HAP-1 (cell line): ENCODE measurements at regions not wholly inside any gene's neighbourhood (a gene's known extent, or its start where the extent isn't known, plus 50 kb on each side); places are given as distances from the start of the nearest gene placed in this dataset.

ENCODE experiments used
- DNase-seq, 2 experiments: peaks; one replicate each; pipeline ENCODE4 v3.0.0-alpha.2; 2016 to 2020; ENCODE audit warnings: low spot score in 2 of 2
- H3K27me3 ChIP-seq: fragments of 250-450 bp; sonication (Bioruptor Pico); 2 replicates; pipeline ENCODE4 v1.5.1; 2020; ENCODE audit warnings: low read depth, mild to moderate bottlenecking, moderate library complexity
- H3K36me3 ChIP-seq: fragments of 250-450 bp; sonication (Bioruptor Pico); replicated peaks from 2 replicates; pipeline ENCODE4 v1.5.1; 2020; ENCODE audit warnings: mild to moderate bottlenecking
- H3K4me1 ChIP-seq: fragments of 250-450 bp; sonication (Bioruptor Pico); 2 replicates; pipeline ENCODE4 v1.5.1; 2020; ENCODE audit warnings: mild to moderate bottlenecking
- H3K4me3 ChIP-seq: fragments of 250-450 bp; sonication (Bioruptor Pico); 2 replicates; pipeline ENCODE4 v1.5.1; 2020; ENCODE audit warnings: mild to moderate bottlenecking, moderate library complexity
- H3K9me3 ChIP-seq: fragments of 250-450 bp; sonication (Bioruptor Pico); 2 replicates; pipeline ENCODE4 v1.5.1; 2020; ENCODE audit warnings: mild to moderate bottlenecking, moderate library complexity
- in situ Hi-C: fragments of 300-500 bp; cut with MboI; formaldehyde crosslinking; loops from 3 replicates; pipeline ENCODE4 v1.14.3; 2020; ENCODE audit warnings: low sequenced_read_pairs, inconsistent platforms, mixed read lengths

DNA sequence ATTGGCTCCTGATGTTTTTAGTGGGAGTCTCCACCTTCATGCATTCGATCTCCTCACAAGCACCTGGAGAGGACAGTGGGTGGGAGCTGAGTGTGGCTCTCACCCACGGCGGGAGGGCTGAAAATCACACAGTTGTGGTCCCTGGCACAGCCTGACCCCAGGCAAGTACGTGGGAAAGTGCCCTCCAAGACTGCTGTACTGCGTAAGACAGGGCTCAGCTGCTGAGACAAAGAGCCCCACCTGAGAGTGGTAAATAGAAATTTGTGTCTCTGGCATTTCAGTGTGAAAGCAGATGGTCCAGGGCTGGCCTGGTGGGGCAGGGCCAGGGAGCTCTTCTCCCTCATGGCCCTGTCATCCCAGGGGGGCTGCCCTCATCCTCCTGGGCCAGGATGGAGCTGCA is 77.4 kb upstream of the IQSEC1 start:
- Histone ChIP-seq H3K36me3 (no peaks in the 10 kb centered on the region), H3K4me1 (no peaks in the 10 kb centered on the region), H3K27me3 (no peaks in the 10 kb centered on the region), H3K4me3 (no peak overlapping the region), H3K9me3 (peaks cover 4% of the 10 kb centered on the region; the same call in 1 of the 2 replicates)
- in situ Hi-C loops = no loop called here
- DNase-seq = no peak

DNA sequence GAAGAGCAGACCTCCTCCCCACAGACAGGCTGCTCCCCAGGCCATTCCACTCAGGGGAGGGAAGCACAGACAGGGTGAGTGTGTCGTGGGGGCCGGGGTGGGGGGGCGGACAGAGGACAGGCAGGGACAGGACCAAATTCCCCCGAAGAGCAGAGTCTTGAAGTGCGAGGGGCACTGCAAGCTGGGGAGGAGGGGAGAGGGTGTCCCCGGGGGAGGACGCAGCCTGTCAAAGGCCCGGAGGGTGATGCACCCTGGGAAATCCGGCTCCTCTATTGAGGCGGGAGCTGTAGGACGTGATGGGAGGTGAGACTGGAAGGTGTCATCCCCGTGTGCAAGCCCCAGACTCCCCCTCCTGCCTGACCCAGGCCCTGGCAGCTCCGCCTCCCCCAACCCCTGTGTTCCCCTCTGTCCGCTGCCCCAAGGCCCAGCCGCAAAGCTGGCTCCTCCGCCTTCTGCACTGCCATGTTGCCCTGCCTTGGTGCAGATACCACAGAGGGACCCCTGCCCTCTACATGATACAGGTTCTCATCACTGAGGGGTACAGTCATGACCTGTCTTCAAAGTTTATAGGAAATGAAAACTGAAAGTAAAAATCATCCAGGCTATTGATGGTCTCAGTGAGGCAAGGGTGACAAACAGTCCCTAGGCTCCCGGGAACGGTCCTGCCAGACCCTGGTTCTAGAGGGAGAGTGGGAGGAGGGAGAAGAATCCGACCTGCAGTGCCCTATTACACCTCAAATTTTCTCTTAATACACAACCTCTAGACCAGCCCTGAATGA is 76.3 kb upstream of the IQSEC1 start:
- H3K4me1 ChIP-seq = no peaks in the 10 kb centered on the region
- no peak overlapping the region for H3K4me3 ChIP-seq
- no peaks in the 10 kb centered on the region for H3K9me3 ChIP-seq
- peak in 1 of 2 experiments; percentile 6 for DNase-seq
- H3K27me3 ChIP-seq = no peaks in the 10 kb centered on the region
- no peaks in the 10 kb centered on the region for H3K36me3 ChIP-seq
- in situ Hi-C loops = no loop called here

DNA sequence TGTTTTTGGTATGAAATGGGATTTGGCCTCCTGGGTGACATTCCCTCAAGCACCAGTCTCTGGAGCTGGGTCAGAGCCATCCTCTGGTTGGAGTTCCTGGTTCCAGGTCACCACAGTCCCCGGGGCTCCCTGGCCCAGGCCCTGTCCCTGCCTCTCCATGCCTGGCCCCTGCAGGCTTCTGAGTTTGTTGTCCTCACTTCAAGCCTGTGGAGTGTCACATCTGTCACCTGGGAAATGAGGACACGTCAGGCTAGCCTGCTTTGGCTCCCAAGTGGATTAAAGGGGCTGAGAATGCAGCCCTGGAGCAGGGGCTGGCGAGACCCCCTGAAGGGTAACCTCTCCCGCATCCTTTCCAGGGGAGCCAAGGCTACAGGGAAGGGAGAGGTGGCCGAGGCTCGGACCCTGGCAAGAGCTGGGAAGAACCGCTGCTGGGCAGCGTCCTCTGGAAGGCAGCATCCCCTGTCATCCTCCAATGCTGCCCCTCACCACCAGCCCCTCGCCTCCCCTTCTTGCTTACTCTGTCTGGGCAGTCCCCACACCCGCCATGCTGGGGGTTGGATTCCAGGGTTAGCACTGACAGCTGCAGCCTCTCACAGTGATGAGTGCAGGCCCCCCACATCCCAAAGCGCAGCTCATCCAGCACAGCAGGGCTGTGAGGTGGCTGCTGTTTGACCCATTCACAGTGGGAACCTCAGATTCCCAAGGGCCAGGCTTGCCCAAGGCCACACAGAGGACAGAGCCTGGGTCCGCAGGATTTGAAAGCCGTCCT is 75.5 kb upstream of the IQSEC1 start:
- no peaks in the 10 kb centered on the region for H3K27me3 ChIP-seq
- DNase-seq = peak in 1 of 2 experiments; percentile 3
- in situ Hi-C loops = no loop called here
- H3K36me3 ChIP-seq = no peaks in the 10 kb centered on the region
- H3K4me3 ChIP-seq = no peak overlapping the region
- no peaks in the 10 kb centered on the region for H3K4me1 ChIP-seq
- no peaks in the 10 kb centered on the region for H3K9me3 ChIP-seq

DNA sequence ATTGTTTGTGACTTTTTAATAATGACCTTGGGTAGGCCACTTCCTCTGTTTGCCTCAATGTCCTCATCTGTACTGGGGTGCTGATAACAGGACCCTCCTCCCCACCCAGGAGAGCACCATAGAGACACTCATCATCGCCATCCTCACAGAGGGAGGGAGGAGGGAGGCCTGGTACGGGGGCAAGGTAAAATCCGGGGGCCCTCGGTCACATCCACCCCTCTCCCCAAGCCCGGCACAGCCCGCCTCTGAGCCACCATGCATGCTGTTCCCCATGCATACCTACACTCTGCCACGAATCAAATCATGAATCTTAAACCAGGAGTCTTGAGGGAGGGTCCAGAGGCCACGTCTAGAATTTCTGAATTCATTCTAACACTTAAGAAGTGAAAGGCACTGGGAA is 74.9 kb upstream of the IQSEC1 start:
- H3K9me3 ChIP-seq = no peaks in the 10 kb centered on the region
- H3K4me3 ChIP-seq = no peak overlapping the region
- in situ Hi-C loops = no loop called here
- no peaks in the 10 kb centered on the region for H3K27me3 ChIP-seq
- H3K4me1 ChIP-seq = no peaks in the 10 kb centered on the region
- peak in 1 of 2 experiments; percentile 2 for DNase-seq
- H3K36me3 ChIP-seq = no peaks in the 10 kb centered on the region

DNA sequence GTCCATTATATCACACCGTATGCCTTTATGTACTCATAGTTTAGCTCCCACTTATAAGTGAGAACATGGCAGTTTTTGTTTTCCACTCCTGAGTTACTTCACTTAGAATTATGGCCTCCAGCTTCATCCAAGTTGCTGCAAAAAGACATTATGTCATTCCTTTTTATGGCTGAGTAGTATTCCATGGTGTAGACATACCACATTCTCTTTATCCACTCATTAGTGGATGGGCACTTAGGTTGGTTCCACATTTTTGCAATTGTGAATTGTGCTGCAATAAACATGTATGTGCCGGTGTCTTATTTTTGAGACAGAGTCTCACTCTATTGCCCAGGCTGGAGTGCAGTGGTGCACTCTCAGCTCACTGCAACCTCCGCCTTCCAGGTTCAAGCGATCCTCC is 74.1 kb upstream of the IQSEC1 start:
- Histone ChIP-seq H3K4me1 (no peaks in the 10 kb centered on the region), H3K27me3 (no peaks in the 10 kb centered on the region), H3K36me3 (no peaks in the 10 kb centered on the region), H3K4me3 (no peak overlapping the region), H3K9me3 (no peaks in the 10 kb centered on the region)
- DNase-seq = no peak
- in situ Hi-C loops = no loop called here

DNA sequence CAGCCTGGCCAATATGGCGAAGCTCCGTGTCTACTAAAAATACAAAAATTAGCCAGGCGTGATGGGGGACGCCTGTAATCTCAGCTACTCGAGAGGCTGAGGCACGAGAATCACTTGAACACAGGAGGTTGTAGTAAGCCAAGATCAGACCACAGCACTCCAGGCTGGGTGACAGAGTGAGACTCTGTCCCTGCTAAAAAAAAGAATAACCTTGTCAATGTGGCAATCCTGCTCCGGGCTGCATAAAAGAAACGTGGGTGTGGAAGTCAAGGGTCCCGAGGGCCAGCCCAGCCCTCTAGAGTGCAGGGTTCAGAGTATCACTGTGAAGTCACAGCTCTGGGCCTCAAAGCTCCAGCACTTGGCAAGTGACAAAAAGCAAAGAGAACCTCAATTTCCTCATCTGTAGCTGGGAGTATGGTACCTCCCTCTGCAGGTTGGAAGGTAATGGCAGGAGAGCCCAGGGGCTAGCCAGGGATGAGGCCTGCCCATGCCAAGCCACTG is 73.5 kb upstream of the IQSEC1 start:
- no peaks in the 10 kb centered on the region for H3K27me3 ChIP-seq
- in situ Hi-C loops = no loop called here
- H3K4me3 ChIP-seq = no peak overlapping the region
- DNase-seq = peak in 1 of 2 experiments; percentile 1
- no peaks in the 10 kb centered on the region for H3K36me3 ChIP-seq
- H3K4me1 ChIP-seq = no peaks in the 10 kb centered on the region
- no peaks in the 10 kb centered on the region for H3K9me3 ChIP-seq

- Histone ChIP-seq H3K9me3 (no peaks in the 10 kb centered on the region), H3K4me1 (no peaks in the 10 kb centered on the region), H3K36me3 (no peaks in the 10 kb centered on the region), H3K4me3 (no peak overlapping the region), H3K27me3 (no peaks in the 10 kb centered on the region)
- in situ Hi-C loops = no loop called here
- peak in 1 of 2 experiments; percentile 2 for DNase-seq
Measured at GRCh38 chr3:13145826-13146642, 72.8 kb upstream of the IQSEC1 start.

GRCh38 chr3:13145131-13145825 is 72.0 kb upstream of the IQSEC1 start:
- in situ Hi-C loops = no loop called here
- no peak overlapping the region for H3K4me3 ChIP-seq
- no peaks in the 10 kb centered on the region for H3K4me1 ChIP-seq
- no peaks in the 10 kb centered on the region for H3K27me3 ChIP-seq
- H3K36me3 ChIP-seq = no peaks in the 10 kb centered on the region
- H3K9me3 ChIP-seq = no peaks in the 10 kb centered on the region
- DNase-seq = peak in 1 of 2 experiments; percentile 11

DNA sequence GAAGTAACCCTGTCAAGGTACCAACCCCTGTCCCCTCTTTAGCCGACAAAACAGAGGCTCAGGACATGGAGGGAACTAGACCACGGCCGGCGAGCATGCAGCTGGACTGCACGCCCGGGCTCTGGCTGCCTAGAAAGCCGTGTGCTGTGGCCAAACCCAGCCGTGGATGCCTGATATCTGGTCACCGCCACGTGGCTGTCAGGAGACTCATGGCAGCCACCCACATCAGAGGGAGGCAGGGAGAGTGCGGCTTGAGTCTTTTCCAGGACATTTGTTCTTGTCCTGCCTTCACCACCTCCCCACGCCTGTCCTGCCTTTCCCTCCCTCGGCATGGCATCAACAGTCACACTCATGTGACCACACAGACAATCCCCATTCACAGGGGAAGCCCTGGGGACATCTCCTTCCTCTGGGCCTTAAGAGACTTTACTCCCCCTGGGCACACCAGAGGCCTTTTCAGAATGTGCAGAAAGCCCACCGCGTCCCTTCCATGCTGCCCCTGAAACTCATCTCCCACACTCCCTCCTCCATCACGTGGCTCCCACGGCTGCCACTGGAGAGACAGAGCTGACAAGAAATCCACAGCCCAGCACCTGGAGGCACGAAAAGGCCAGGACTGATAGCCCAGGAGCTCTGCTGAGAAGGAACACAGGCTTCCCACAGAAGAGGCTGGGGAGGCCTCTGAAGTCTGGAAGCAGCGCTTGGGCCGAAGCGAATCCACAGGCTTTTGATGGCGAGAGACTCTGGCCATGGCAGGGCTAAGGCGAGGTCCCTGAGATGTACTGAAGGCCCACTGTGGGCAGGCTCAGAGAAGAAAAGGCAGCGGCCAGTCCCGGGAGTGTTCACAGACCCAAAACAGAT is 71.2 kb upstream of the IQSEC1 start:
- H3K4me3 ChIP-seq = no peak overlapping the region
- H3K36me3 ChIP-seq = no peaks in the 10 kb centered on the region
- no peaks in the 10 kb centered on the region for H3K9me3 ChIP-seq
- peak in 1 of 2 experiments; percentile 5 for DNase-seq
- no peaks in the 10 kb centered on the region for H3K27me3 ChIP-seq
- no peaks in the 10 kb centered on the region for H3K4me1 ChIP-seq
- in situ Hi-C loops = no loop called here

- Histone ChIP-seq H3K4me3 (no peak overlapping the region), H3K27me3 (no peaks in the 10 kb centered on the region), H3K9me3 (no peaks in the 10 kb centered on the region), H3K4me1 (no peaks in the 10 kb centered on the region), H3K36me3 (no peaks in the 10 kb centered on the region)
- peak in 1 of 2 experiments; percentile 1 for DNase-seq
- in situ Hi-C loops = no loop called here
Measured at GRCh38 chr3:13143381-13144004, 70.3 kb upstream of the IQSEC1 start.

DNA sequence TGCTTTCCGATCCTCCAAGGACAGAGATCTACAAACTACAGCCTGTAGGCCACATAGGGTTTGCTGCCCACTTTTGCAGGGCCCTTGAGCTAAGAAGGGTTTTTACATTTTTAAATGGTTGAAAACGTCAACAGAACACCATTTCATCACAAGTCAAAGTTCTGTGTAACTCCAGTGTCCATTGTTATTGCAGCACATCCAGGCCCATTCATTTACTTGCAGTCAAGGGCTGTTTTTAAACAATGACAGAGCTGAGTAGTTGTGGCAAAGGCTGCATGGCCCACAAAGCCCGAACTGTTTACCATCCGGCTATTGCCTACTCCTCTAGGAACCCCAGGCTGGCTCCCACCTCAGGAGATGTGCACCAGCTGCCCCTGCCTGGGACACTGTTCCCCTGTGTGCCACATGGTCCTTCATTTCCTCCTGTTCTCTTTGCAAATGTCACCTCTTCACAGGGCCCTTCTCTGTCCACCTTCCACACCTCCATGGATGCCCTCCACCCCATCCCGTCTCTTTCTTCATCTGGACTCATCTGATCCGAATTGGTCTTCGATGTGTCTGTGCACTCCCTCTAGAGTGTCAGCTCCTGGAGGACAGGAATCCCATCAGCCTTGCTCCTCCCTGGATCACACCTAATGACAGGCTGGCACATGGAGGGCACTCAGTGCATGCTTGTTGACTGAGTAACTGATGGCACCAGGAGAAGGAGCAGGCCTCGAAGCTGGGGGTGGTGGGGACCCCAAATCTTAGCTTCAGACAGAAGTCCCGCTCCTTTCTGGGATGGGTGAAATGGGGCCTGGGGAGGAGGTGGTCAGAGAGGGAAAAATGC is 69.5 kb upstream of the IQSEC1 start:
- Histone ChIP-seq H3K9me3 (no peaks in the 10 kb centered on the region), H3K36me3 (no peaks in the 10 kb centered on the region)
- no peak for DNase-seq

More for the DNA sequence above, 69.5 kb upstream of the IQSEC1 start:
- Histone ChIP-seq H3K27me3 (no peaks in the 10 kb centered on the region), H3K4me3 (no peak overlapping the region), H3K4me1 (no peaks in the 10 kb centered on the region)
- in situ Hi-C loops = no loop called here
